Psoas muscle (tissue), 7 donors: ENCODE measurements at regions not wholly inside any gene's neighbourhood (a gene's known extent, or its start where the extent isn't known, plus 50 kb on each side); places are given as distances from the start of the nearest gene placed in this dataset.
"Not testable (repeated sequence)": the region's sequence is repeated elsewhere in the genome, so short reads cannot be mapped to it uniquely, and the experiment has no call there.

Experiments used
- ATAC-seq, 4 donors: fragments of 200-7000 bp; cut with Tn5 transposase; one replicate each; pipeline ENCODE4 v1.9.1; 2020; ENCODE audit warnings: moderate library complexity in 3 of 4, mild to moderate bottlenecking in 2 of 4
- DNase-seq, 2 donors: peaks; one replicate each; pipeline ENCODE4 v3.0.0-alpha.2; 2020
- H3K27ac ChIP-seq: fragments of 200-600 bp; one replicate; pipeline ENCODE4 v1.8.0; 2022
- H3K27me3 ChIP-seq, 3 donors: fragments of 200-600 bp in 1 of 3; one replicate each; pipeline versions ENCODE4 v1.6.1 to v1.8.0; 2013 to 2022; ENCODE audit warnings: low read length in 2 of 3, mild to moderate bottlenecking in 2 of 3, moderate library complexity in 1 of 3; ENCODE audit not compliant: insufficient read depth in 3 of 3
- H3K36me3 ChIP-seq, 2 donors: fragments of 200-600 bp in 1 of 2; one replicate each; pipeline versions ENCODE4 v1.6.1 to v1.8.0; 2013 to 2022; ENCODE audit warnings: low read depth in 1 of 2, mild to moderate bottlenecking in 1 of 2, moderate library complexity in 1 of 2; ENCODE audit not compliant: insufficient read depth in 1 of 2
- H3K4me1 ChIP-seq: fragments of 200-600 bp; one replicate; pipeline ENCODE4 v1.8.0; 2022
- H3K4me3 ChIP-seq: fragments of 200-600 bp; one replicate; pipeline ENCODE4 v1.8.0; 2022; ENCODE audit warnings: mild to moderate bottlenecking
- H3K9me3 ChIP-seq: fragments of 200-600 bp; one replicate; pipeline ENCODE4 v1.8.0; 2022
- WGBS, 3 donors: extraction: QIAGEN DNeasy Blood & Tissue Kit; methylation state at CpG; one replicate each; pipeline versions ENCODE4 v1.1.6 to v1.1.7; 2013; 5-methylcytosine and 5-hydroxymethylcytosine counted together
- intact Hi-C, 2 donors: fragments of 100-400 bp; cut with DNase I; formaldehyde crosslinking; loops; one replicate each; pipeline versions ENCODE4 v1.11.0 to v1.14.2; 2022
- TF ChIP-seq, protein P1 (sequence below): fragments of 200-600 bp; IDR thresholded peaks from one replicate; pipeline ENCODE4 v1.8.0; 2022; ENCODE audit warnings: antibody characterized with exemption
- donor health status: healthy with polysubstance abuse.
- donor health status: DM: no; HTN: no; CAD: no; lungs with moderate emphysema.
- donor health status: Bipolar disorder and iron deficiency.
- donor health status: healthy.
- donor health status: DM: yes; HTN: yes; CAD: no.
- donor health status: DM: no; HTN: no; CAD: no.
- donor health status: DM: yes; HTN: yes; CAD: no.

- Histone ChIP-seq H3K4me1 (no peaks in the 10 kb centered on the region), H3K4me3 (no peak overlapping the region), H3K36me3 (no peaks in the 10 kb centered on the region), H3K9me3 (no peaks in the 10 kb centered on the region), H3K27ac (no peak overlapping the region), H3K27me3 (peaks cover 0 to 9% (median 0%) of the 10 kb centered on the region in 3 donors)
- intact Hi-C loops = no loop called here
- DNase-seq (no peak), ATAC-seq (no peak)
- TF ChIP-seq, protein P1, sequence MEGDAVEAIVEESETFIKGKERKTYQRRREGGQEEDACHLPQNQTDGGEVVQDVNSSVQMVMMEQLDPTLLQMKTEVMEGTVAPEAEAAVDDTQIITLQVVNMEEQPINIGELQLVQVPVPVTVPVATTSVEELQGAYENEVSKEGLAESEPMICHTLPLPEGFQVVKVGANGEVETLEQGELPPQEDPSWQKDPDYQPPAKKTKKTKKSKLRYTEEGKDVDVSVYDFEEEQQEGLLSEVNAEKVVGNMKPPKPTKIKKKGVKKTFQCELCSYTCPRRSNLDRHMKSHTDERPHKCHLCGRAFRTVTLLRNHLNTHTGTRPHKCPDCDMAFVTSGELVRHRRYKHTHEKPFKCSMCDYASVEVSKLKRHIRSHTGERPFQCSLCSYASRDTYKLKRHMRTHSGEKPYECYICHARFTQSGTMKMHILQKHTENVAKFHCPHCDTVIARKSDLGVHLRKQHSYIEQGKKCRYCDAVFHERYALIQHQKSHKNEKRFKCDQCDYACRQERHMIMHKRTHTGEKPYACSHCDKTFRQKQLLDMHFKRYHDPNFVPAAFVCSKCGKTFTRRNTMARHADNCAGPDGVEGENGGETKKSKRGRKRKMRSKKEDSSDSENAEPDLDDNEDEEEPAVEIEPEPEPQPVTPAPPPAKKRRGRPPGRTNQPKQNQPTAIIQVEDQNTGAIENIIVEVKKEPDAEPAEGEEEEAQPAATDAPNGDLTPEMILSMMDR = no peak
- 75 to 86% (median 78%) methylated on average over 10 of the region's 10 CpGs for WGBS, 3 donors
Observed at GRCh38 chr10:125523347-125523746, 159.6 kb downstream of the TEX36 start.

DNA sequence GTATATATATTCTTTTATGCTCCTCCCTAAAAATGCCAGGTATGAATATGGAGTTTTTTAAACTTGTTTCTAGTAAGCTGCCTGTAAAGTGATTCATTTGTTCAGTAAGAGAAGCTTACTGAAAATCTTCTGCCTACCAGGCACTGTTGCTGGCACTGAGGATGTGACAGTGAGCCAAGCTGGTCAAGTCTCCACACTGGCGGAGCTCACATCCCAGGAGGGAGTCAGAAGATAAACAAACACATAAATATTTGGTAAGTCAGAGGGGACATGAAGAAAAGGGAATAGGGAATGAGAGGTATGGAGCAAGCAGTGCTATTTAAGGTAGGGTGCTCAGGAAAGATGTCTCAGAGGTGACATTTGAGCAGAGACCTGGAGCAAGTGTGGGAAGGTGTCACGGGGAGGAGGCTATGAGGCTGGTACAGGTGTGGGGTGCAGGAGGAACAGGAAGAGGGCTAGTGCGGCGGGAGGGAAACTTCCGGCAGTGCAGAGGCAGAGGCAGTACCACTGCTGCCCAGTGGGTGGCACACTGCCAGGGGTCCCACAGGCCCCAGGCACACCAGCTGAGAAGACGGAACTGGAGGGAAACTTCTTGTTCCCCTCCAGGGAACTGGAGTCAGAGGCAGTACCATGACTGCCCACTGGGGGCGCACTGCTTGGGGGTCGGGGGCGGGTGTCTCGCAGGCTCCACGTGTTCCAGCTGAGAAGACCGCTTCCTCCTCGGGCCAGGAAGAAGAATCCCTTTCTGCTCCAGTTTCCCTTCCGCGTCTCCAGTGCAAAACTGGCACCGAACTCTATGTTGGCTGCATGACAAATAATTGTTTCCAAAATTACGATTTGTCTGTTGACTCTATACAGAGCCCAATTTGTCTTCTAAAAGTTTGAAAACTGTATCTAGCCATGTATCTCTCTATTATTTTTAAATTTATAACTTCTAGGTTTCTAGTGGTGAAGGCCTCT lies 161.0 kb downstream of the TEX36 start:
- DNase-seq = no peak
- WGBS, 3 donors = 30 to 44% (median 30%) methylated on average over 17 of the region's 17 CpGs
- H3K27me3 ChIP-seq = peaks cover 0 to 9% (median 0%) of the 10 kb centered on the region in 3 donors
- no peak for ATAC-seq
- no peaks in the 10 kb centered on the region for H3K9me3 ChIP-seq
- H3K36me3 ChIP-seq = no peaks in the 10 kb centered on the region
- no peak overlapping the region for H3K4me3 ChIP-seq
- no peak overlapping the region for H3K27ac ChIP-seq
- TF ChIP-seq, protein P1 = peak; percentile 29
- H3K4me1 ChIP-seq = no peaks in the 10 kb centered on the region
- intact Hi-C loops = no loop called here

GRCh38 chr10:125520968-125521367 lies 162.0 kb downstream of the TEX36 start:
- no peaks in the 10 kb centered on the region for H3K36me3 ChIP-seq
- TF ChIP-seq, protein P1 = no peak
- WGBS, 3 donors = 94 to 97% (median 95%) methylated on average over 3 of the region's 3 CpGs
- intact Hi-C loops = no loop called here
- no peak overlapping the region for H3K27ac ChIP-seq
- no peak overlapping the region for H3K4me3 ChIP-seq
- peaks cover 0 to 9% (median 0%) of the 10 kb centered on the region in 3 donors for H3K27me3 ChIP-seq
- no peak for ATAC-seq
- no peak for DNase-seq
- no peaks in the 10 kb centered on the region for H3K4me1 ChIP-seq
- no peaks in the 10 kb centered on the region for H3K9me3 ChIP-seq

- H3K9me3 ChIP-seq, H3K27ac ChIP-seq, H3K4me1 ChIP-seq, DNase-seq, ATAC-seq, intact Hi-C loops, H3K36me3 ChIP-seq, H3K4me3 ChIP-seq: not testable (repeated sequence)
- WGBS, 3 donors = 84 to 98% (median 86%) methylated on average over 17 to 18 of the region's 27 CpGs
- peaks cover 0 to 11% (median 3%) of the 10 kb centered on the region in 3 donors for H3K27me3 ChIP-seq
Observed at GRCh38 chr10:125518397-125518796, 164.6 kb downstream of the TEX36 start.

DNA sequence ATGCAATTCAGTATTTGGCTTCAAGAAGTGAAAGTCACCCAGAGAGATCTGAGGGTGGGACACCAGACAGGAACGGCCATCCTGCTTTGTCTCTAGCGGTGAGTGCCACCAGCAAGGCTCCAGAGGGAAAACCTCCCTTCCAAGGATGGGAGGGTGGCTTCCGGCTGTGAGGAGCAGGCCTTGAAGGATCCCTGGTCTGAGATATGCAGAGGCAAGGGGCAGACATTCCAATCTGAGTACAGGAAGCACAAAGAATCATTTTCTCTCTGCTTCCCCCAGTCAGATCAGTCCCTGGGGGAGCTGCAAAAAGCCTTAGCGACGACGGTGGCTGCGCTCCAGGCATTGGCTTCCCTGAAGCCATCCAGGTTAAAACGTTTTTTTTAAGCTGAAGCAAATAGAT lies 167.4 kb downstream of the TEX36 start:
- intact Hi-C loops = no loop called here
- Histone ChIP-seq H3K36me3 (no peaks in the 10 kb centered on the region), H3K4me1 (no peaks in the 10 kb centered on the region), H3K9me3 (no peaks in the 10 kb centered on the region), H3K27me3 (peaks cover 0 to 22% (median 3%) of the 10 kb centered on the region in 3 donors), H3K27ac (no peak overlapping the region), H3K4me3 (no peak overlapping the region)
- TF ChIP-seq, protein P1 = no peak
- 45 to 59% (median 58%) methylated on average over 8 of the region's 8 CpGs for WGBS, 3 donors
- no peak for ATAC-seq
- DNase-seq = no peak
